SK-N-SH treated with all-trans-retinoic acid at 6 μM for 48 hours (cell line): ENCODE measurements at regions not wholly inside any gene's neighbourhood (a gene's known extent, or its start where the extent isn't known, plus 50 kb on each side); places are given as distances from the start of the nearest gene placed in this dataset.

Source experiments
- ATAC-seq: fragments of 200-7000 bp; cut with Tn5 transposase; 3 replicates; pipeline ENCODE4 v1.9.1; 2020; ENCODE audit warnings: mild to moderate bottlenecking, moderate library complexity
- ARNTL ChIP-seq: fragments of 450-650 bp; formaldehyde crosslinking; IDR thresholded peaks from 2 replicates; pipeline ENCODE4 v1.5.0; 2020; ENCODE audit warnings: low read depth, mild to moderate bottlenecking, moderate library complexity, borderline replicate concordance
- BACH2 ChIP-seq: fragments of 250-450 bp; sonication (Bioruptor Pico); IDR thresholded peaks from 2 replicates; pipeline ENCODE4 v1.9.0; 2021; ENCODE audit warnings: mild to moderate bottlenecking, borderline replicate concordance
- CREB5 ChIP-seq: fragments of 250-450 bp; sonication (Bioruptor Pico); IDR thresholded peaks from 2 replicates; pipeline ENCODE4 v1.5.1; 2020; ENCODE audit warnings: low read depth, mild to moderate bottlenecking, moderate library complexity
- CSDC2 ChIP-seq: fragments of 250-450 bp; sonication (Bioruptor Pico); IDR thresholded peaks from 2 replicates; pipeline ENCODE4 v1.5.0; 2020; ENCODE audit warnings: mild to moderate bottlenecking, moderate library complexity
- CSRNP3 ChIP-seq: fragments of 250-450 bp; sonication (Bioruptor Pico); IDR thresholded peaks from 2 replicates; pipeline ENCODE4 v1.5.1; 2021; ENCODE audit warnings: mild to moderate bottlenecking, moderate library complexity
- ESRRG ChIP-seq: fragments of 250-450 bp; sonication (Bioruptor Pico); IDR thresholded peaks from 2 replicates; pipeline ENCODE4 v1.6.1; 2021; ENCODE audit warnings: mild to moderate bottlenecking
- ISL1 ChIP-seq: fragments of 250-450 bp; sonication (Bioruptor Pico); IDR thresholded peaks from 2 replicates; pipeline ENCODE4 v2.1.2; 2022; ENCODE audit warnings: mild to moderate bottlenecking, moderate library complexity
- OSR1 ChIP-seq: fragments of 250-450 bp; sonication (Bioruptor Pico); IDR thresholded peaks from 2 replicates; pipeline ENCODE4 v1.8.0; 2022; ENCODE audit warnings: moderate library complexity, mild to moderate bottlenecking, inconsistent platforms
- PATZ1 ChIP-seq: fragments of 250-450 bp; sonication (Bioruptor Pico); IDR thresholded peaks from 2 replicates; pipeline ENCODE4 v1.8.0; 2020; ENCODE audit warnings: mild to moderate bottlenecking, moderate library complexity, borderline replicate concordance
- POU6F1 ChIP-seq: fragments of 250-450 bp; sonication (Bioruptor Pico); IDR thresholded peaks from 2 replicates; pipeline ENCODE4 v1.8.0; 2021; ENCODE audit warnings: low read depth, mild to moderate bottlenecking, moderate library complexity, borderline replicate concordance
- PPARA ChIP-seq: fragments of 250-450 bp; sonication (Bioruptor Pico); IDR thresholded peaks from 2 replicates; pipeline ENCODE4 v1.5.0; 2020; ENCODE audit warnings: mild to moderate bottlenecking, borderline replicate concordance
- RARB ChIP-seq: fragments of 250-450 bp; sonication (Bioruptor Pico); IDR thresholded peaks from 2 replicates; pipeline ENCODE4 v1.8.0; 2021; ENCODE audit warnings: mild to moderate bottlenecking, moderate library complexity
- SNAI2 ChIP-seq: fragments of 250-450 bp; sonication (Bioruptor Pico); IDR thresholded peaks from 2 replicates; pipeline ENCODE4 v1.5.0; 2020; ENCODE audit warnings: mild to moderate bottlenecking, moderate library complexity
- TCF4 ChIP-seq: fragments of 250-450 bp; sonication (Bioruptor Pico); IDR thresholded peaks from 2 replicates; pipeline ENCODE4 v1.8.0; 2021; ENCODE audit warnings: mild to moderate bottlenecking, moderate library complexity, borderline replicate concordance
- TOX ChIP-seq: fragments of 250-450 bp; sonication (Bioruptor Pico); IDR thresholded peaks from 2 replicates; pipeline ENCODE4 v1.8.0; 2021; ENCODE audit warnings: mild to moderate bottlenecking, moderate library complexity, borderline replicate concordance
- TSHZ2 ChIP-seq: fragments of 250-450 bp; sonication (Bioruptor Pico); IDR thresholded peaks from 2 replicates; pipeline ENCODE4 v1.5.0; 2020; ENCODE audit warnings: mild to moderate bottlenecking, moderate library complexity
- ZC3H10 ChIP-seq: fragments of 250-450 bp; sonication (Bioruptor Pico); IDR thresholded peaks from 2 replicates; pipeline ENCODE4 v1.5.1; 2021; ENCODE audit warnings: mild to moderate bottlenecking, moderate library complexity
- ZFP3 ChIP-seq: fragments of 250-450 bp; sonication (Bioruptor Pico); IDR thresholded peaks from 2 replicates; pipeline ENCODE4 v1.5.0; 2020; ENCODE audit warnings: mild to moderate bottlenecking, moderate library complexity
- ZFP30 ChIP-seq: fragments of 450-650 bp; formaldehyde crosslinking; IDR thresholded peaks from 2 replicates; pipeline ENCODE4 v1.5.0; 2022; ENCODE audit warnings: mild to moderate bottlenecking, moderate library complexity
- ZNF565 ChIP-seq: fragments of 450-650 bp; formaldehyde crosslinking; conservative IDR thresholded peaks from 2 replicates; pipeline ENCODE4 v1.5.0; 2020; ENCODE audit warnings: low read depth, mild to moderate bottlenecking, moderate library complexity
- ZNF70 ChIP-seq: fragments of 450-650 bp; formaldehyde crosslinking; IDR thresholded peaks from 2 replicates; pipeline ENCODE4 v1.5.0; 2020; ENCODE audit warnings: mild to moderate bottlenecking, moderate library complexity
- ZNF8 ChIP-seq: fragments of 450-650 bp; formaldehyde crosslinking; IDR thresholded peaks from 2 replicates; pipeline ENCODE4 v1.5.0; 2020; ENCODE audit warnings: mild to moderate bottlenecking, moderate library complexity

GRCh38 chr6:130655586-130655985 lies 171.6 kb upstream of the SMLR1 start:
- no peak; the same call in 2 of the 3 replicates for ATAC-seq
- TF ChIP-seq ZFP30 (CRISPR knock-in tag): no peak
- TF ChIP-seq SNAI2 (CRISPR knock-in tag): no peak
- no peak for TF ChIP-seq RARB (CRISPR knock-in tag)
- no peak for TF ChIP-seq ISL1 (CRISPR knock-in tag)
- TF ChIP-seq ZFP3 (CRISPR knock-in tag): no peak
- TF ChIP-seq ZNF565: no peak
- no peak for TF ChIP-seq TOX (CRISPR knock-in tag)
- TF ChIP-seq ZNF8 (CRISPR knock-in tag): no peak
- no peak for TF ChIP-seq CSDC2
- no peak for TF ChIP-seq POU6F1 (CRISPR knock-in tag)
- no peak for TF ChIP-seq ESRRG (CRISPR knock-in tag)
- no peak for TF ChIP-seq ZNF70 (CRISPR knock-in tag)
- no peak for TF ChIP-seq TSHZ2 (CRISPR knock-in tag)
- TF ChIP-seq CREB5 (CRISPR knock-in tag): no peak
- no peak for TF ChIP-seq BACH2 (CRISPR knock-in tag)
- no peak for TF ChIP-seq TCF4 (CRISPR knock-in tag)
- no peak for TF ChIP-seq ARNTL (CRISPR knock-in tag)
- no peak for TF ChIP-seq ZC3H10 (CRISPR knock-in tag)
- TF ChIP-seq PPARA (CRISPR knock-in tag): no peak
- TF ChIP-seq, all 23 proteins: peak for 0

- ATAC-seq: no peak
- no peak for TF ChIP-seq ZFP30 (CRISPR knock-in tag)
- no peak for TF ChIP-seq SNAI2 (CRISPR knock-in tag)
- TF ChIP-seq ZC3H10 (CRISPR knock-in tag): no peak
Measured at GRCh38 chr6:130661077-130661476, 166.1 kb upstream of the SMLR1 start.

GRCh38 chr6:130666786-130667185 lies 160.4 kb upstream of the SMLR1 start:
- ATAC-seq: no peak
- TF ChIP-seq RARB (CRISPR knock-in tag) (no peak), CREB5 (CRISPR knock-in tag) (no peak), ISL1 (CRISPR knock-in tag) (no peak), CSRNP3 (no peak), OSR1 (CRISPR knock-in tag) (no peak), CSDC2 (no peak), ARNTL (CRISPR knock-in tag) (no peak), ZNF70 (CRISPR knock-in tag) (no peak), PATZ1 (no peak), ZNF565 (no peak), TOX (CRISPR knock-in tag) (no peak), ZFP3 (CRISPR knock-in tag) (no peak), POU6F1 (CRISPR knock-in tag) (no peak), TCF4 (CRISPR knock-in tag) (no peak), ZNF8 (CRISPR knock-in tag) (no peak), TSHZ2 (CRISPR knock-in tag) (no peak)
